ENCODE measurements at regions not wholly inside any gene's neighbourhood (a gene's known extent, or its start where the extent isn't known, plus 50 kb on each side); places are given as distances from the start of the nearest gene placed in this dataset.
A peak's percentile ranks its signal among the peaks of the same experiment; 100 is the strongest.

DNA sequence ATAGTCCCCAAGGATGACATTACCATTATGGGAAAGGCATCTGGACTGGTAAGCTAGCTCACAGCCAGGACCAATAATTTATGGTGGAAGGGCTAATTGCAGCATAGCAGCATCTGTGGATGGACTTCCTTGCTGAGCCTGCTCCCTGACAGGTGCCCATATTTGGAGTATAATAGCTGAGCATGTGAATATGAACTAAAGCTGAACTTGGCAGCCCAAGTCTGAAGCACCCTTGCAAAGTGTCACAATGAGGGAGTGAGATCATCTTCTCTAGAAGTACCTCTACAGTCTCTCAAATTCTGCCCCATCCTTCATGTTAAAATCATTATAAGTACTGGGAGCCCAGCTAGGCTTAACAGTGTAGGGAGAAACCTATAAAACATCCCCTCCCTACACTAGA, 128.2 kb upstream of the INPP4B start:
- no peak for DNase-seq

- DNase-seq: no peak
These were observed 129.5 kb upstream of the INPP4B start for GRCh38 chr4:142975618-142976017.

GRCh38 chr4:142976482-142976881, 130.4 kb upstream of the INPP4B start:
- no peak for DNase-seq

DNA sequence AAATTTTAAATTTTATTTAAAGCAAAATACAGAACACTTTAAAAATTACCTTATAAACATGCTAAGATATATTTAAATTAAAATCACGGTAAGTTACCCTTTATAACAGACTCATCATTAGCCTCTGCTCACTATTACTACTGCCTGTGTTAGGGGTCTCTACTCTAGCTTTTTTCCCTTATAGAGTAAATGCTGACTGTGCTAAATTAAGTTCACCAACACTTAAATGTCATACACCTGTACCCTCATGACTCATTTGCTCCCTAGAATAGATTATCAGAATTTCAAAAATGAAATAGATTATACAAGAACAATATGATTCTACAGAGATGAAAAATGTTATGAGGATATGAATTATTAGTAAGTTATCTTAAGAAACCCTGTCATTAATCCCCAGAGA, 131.1 kb upstream of the INPP4B start:
- DNase-seq: no peak

DNA sequence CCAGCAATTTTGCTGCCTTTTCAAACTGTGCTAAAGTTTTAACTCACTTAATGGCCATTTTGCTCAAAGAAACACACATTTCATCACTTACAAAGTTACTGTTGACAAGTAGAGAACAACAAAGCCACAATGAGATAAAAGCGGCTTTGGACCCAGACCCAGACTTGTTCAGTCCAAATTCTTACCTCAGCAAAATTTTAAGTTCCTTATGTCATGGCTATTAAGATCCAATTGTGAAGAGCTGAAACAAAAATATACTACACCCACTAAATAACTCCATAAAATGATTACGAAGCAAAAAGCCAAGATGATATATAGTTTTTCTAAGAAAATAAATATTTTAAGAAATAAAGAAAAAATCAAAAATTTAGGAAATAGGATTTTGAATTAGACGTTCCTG, 137.0 kb upstream of the INPP4B start:
- DNase-seq: no peak

- DNase-seq: no peak
These were observed 137.5 kb upstream of the INPP4B start for GRCh38 chr4:142983589-142983988.

DNA sequence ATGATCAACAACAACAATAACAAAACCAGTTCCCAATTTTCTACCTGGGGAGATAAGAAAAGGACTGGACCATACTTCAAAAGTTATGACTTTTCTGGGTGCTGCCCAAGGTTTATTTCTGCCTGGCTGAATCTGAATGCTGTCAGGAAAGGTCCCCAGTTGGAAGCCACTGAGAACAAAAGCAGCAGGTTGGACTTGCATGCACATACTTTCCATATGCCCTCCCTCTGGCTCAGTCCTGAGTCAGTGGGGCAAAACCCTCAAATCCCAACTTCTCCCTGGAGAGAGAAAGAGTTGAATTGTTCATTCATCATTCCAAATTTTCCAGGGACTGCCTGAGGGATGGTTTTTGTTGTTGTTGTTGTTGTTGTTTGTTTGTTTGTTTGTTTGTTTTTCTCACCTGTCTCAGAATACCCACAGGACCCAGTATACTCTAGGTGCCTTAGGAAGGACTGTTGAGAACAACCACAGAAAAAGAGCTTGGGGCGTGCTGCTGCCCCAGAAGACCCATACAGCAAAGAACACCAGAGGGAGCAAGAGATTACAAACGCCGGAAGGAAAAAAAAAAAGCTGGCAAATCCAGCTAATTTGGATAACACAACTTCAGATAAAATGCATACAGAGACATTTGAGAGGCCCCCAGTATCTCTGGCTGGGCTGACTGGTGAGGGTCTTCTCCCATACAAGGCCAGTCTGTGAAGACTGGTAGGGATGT, 138.9 kb upstream of the INPP4B start:
- peak; percentile 1 for DNase-seq

- DNase-seq: no peak
These were observed 168.5 kb upstream of the USP38 start for GRCh38 chr4:143016171-143016570.

DNA sequence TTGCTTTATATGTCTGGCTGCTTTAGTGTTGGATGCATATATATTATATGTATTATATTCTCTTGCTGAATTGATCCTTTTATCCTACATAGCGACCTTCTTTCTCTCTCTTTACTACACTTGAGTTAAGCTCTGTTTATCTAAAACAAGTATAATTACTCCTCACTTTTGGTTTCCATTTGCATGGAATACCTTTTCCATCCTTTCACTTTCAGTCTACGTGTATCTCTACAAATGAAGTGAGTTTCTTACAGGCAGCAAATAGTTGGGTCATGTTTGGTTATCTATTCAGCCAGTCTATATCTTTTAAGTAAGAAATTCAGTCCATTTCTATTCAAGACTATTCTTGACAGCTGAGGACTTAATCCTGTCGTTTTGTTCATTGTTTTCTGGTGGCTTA, 167.5 kb upstream of the USP38 start:
- no peak for DNase-seq

DNA sequence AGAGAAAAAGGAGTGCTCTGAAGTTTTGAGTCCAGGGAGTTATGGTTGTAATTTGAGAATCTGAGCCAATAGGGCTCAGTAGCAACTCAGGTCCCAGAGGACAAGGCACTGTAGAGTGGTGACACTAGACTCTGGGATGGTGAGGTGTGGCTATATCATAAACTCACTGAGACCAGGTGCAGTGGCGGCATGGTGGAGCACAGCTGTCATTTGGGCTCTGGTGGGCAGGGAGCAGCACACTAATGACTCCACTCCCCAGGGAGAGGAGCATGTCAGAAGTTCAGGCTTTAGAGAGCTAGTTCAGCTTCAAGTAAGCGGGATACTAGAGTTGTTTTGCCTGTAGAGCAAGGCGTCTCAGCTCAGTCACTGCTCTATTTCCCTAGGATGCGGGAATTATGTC, 165.4 kb upstream of the USP38 start:
- no peak for DNase-seq

- no peak for DNase-seq
These were observed 163.3 kb upstream of the USP38 start for GRCh38 chr4:143021384-143021783.

DNA sequence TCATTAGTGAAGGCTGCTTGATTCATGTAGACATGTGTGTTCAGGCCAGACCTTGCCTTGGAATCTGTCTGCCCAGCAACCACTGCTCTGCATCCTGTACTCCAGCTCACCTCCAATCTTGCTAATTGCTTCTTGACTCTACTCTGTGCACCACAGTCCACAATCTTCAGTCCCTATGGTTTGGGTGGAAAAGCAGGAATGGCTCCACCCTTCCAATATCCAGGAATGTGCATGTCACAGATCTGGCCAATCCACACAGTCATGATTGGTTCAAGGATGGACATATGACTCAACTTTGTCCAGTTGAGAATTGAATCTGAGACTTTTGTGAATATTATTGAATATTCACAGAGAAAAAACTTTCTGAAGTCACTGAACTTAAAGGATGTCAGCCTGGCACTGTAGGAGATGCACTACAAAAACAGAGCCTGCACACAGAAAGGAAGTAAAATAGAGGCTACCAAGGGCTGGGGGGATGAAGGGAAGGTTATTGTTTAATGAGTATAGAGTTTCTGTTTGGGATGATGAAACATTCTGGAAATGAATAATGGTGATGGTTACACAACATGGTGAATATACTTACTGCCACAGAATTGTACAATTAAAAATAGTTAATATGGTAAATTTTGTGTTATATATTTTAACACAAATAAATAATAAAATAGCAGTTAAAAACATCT, 161.3 kb upstream of the USP38 start:
- no peak for DNase-seq

DNA sequence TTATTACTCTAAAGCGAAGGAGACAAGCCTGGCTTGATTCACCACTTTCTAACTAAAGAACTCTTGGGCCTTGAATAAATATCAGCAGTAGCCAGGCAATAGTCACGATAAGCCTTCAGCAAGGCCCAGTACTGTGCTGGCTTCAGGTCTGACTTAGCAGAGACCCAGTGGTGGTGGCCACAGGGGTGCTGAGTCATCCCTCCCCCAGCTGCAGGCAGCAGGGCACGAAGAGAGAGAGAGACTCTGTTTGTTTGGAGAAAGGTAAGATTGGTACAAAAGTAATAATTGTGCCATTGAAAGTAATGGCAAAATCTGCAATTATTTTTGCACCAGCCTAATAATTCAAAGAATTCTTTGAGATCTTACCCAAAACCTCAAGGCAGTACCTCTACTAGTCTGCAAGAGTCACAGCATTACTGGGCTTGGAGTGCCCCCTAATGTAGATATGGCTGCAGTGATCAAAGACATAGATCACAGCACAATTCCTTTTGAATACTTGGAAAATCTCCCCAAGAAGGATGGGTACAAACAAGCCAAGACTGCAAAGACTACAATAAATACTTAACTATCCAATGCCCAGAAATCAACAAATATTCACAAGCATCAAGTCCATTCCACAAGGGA, 159.5 kb upstream of the USP38 start:
- DNase-seq: peak; percentile 47

GRCh38 chr4:143026459-143027170, 158.1 kb upstream of the USP38 start:
- DNase-seq: no peak

DNA sequence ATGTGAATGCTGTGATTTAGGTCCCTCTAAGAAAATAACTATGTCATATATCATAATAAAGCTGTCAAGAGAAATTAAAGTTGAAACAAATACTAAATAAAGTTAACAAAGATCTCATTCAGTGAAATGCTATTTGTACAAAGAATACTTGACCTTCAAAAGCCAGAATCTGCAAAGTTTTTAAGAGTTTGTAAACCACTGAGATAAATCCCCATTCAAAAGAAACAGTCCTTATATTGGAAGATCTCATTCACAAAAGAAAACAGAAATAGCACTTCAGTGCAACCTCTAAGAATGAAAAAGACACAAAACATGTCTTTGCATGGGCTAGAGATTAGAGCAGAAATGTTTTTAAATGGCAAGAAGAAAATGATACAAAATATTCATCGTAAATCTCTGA, 149.1 kb upstream of the USP38 start:
- DNase-seq: no peak

- DNase-seq: no peak
These were observed 148.3 kb upstream of the USP38 start for GRCh38 chr4:143036443-143036842.

DNA sequence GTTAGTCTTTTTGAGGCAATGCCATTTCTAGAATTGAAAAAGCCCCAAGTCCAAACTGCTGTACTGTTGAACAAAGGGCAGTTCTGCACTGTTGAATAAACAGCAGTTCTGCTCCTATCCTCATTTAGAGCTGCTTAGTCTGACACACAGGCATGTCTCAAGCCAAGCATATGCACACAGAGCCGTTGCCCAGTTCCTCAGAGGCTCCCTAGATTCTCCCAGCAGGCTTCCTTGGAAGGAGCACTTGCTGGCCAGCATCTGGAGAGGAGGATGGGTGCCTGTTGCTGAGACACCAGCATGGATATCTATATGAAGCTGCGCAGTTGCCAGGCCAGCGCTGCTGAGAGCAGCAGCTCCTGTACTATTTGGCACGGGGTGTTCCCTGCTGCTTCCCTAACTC, 138.3 kb upstream of the USP38 start:
- no peak for DNase-seq

- DNase-seq: no peak
These were observed 137.8 kb upstream of the USP38 start for GRCh38 chr4:143046906-143047305.

GRCh38 chr4:143054971-143055370, 129.7 kb upstream of the USP38 start:
- no peak for DNase-seq

DNA sequence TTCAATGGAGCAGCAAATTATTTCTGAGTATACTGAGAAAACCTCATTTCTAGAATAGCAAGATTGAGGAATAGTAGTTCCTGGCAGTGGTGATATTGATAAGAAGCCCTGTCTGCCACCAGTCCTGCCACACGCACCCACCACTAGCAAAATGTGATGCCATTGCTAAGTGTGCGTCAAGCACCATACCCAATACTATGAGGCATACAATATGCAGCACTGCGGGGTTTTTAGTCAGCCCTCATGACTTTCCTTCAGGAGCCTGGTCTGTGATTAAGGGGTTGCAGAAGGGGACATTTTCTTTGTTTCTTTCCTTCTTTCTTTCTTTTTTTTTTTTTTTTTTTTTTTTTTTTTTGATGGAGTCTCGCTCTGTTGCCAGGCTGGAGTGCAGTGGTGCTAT, 128.7 kb upstream of the USP38 start:
- DNase-seq: no peak

DNA sequence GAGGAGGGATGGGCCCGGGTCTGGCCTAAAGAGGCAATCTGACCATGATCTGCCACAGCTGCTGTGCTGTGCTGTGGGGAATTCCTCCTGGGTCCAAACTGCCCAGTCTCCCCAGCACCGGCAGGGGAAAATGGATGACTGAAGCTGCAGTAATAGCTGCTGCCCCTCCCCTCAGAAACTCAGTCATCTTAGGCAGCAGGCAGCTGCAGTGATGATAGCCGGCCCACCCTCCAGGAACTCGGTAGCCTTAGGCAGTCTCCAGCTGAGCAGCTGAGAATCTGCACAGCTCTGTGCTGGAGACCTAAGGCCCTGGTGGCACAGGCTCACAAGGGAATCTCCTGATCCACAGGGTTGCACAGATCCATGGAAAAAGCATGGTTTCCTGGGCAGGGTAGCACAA, 113.4 kb upstream of the USP38 start:
- no peak for DNase-seq

DNA sequence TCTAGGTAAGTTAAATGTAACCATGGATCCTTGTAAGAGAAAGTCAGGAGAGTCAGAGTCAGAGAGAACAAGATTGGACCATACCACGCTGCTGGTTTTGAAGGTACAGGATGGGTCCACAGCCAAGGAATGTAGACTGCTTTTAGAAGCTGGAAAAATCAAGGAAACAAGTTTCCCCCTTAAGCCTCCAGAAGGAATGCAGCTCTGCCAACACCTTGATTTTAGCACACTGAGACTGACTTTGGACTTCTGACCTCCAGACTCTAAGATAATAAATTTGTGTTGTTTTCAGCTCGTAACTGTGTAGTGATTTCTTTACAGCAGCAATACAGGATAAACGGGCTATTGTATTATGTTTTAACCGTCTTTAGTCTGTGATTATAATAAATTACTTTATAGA, 108.0 kb upstream of the USP38 start:
- DNase-seq: no peak

DNA sequence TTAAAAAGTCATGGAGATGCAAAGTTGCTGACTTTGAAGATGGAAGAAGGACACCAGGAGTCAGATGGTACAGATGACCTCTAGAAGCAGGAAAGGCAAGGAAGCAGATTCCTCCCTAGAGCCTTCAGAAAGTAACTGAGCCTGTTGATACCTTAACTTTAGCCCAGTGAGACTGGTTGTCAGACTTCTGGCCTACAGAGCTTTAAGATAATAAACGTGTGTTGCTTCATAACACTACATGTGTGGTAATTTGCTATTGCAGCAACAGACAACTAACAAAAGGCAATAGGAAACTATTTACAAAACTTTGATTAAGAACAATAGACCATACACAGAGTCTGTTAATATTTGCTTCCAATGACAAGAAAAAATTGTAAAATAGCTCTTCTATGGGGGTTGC, 102.0 kb upstream of the USP38 start:
- DNase-seq: no peak

All from fibroblast of upper back skin (primary cell).